Fibroblast of lung (primary cell): ENCODE measurements at regions not wholly inside any gene's neighbourhood (a gene's known extent, or its start where the extent isn't known, plus 50 kb on each side); places are given as distances from the start of the nearest gene placed in this dataset.
A peak's percentile ranks its signal among the peaks of the same experiment; 100 is the strongest.

Experiments used
- DNase-seq, 2 donors: peaks; one replicate each; pipeline versions ENCODE4 v3.0.0 to v3.0.0-alpha.2; 2010; ENCODE audit warnings: low read depth in 2 of 2
- H2AFZ ChIP-seq: 2 replicates; pipeline ENCODE4 v1.5.1; 2012; ENCODE audit warnings: low read length, control low read depth, inconsistent platforms
- H3K27ac ChIP-seq: 2 replicates; pipeline ENCODE4 v1.5.1; 2011; ENCODE audit warnings: low read length, control low read depth; ENCODE audit not compliant: insufficient read depth
- H3K27me3 ChIP-seq: 2 replicates; pipeline ENCODE4 v1.5.1; 2011; ENCODE audit warnings: mild to moderate bottlenecking, low read length; ENCODE audit not compliant: control insufficient read depth, insufficient read depth
- H3K36me3 ChIP-seq: 2 replicates; pipeline ENCODE4 v1.5.1; 2011; ENCODE audit warnings: low read length; ENCODE audit not compliant: control insufficient read depth, insufficient read depth
- H3K4me1 ChIP-seq: 2 replicates; pipeline ENCODE4 v1.5.1; 2011; ENCODE audit warnings: low read length; ENCODE audit not compliant: control insufficient read depth, insufficient read depth; ENCODE audit errors: extremely low read depth
- H3K4me2 ChIP-seq: 2 replicates; pipeline ENCODE4 v1.5.1; 2011; ENCODE audit warnings: low read length, control low read depth; ENCODE audit not compliant: insufficient read depth; ENCODE audit errors: extremely low read depth
- H3K4me3 ChIP-seq, 4 experiments: fragments of 200-600 bp in 1 of 4; sonication (generic) in 1 of 4; replicated peaks in 1 of 4; 2 replicates each; pipeline ENCODE4 v1.5.1; 2011 to 2016; ENCODE audit warnings: low read length in 4 of 4, low read depth in 3 of 4, mild to moderate bottlenecking in 3 of 4, control low read depth in 2 of 4, inconsistent platforms in 1 of 4, mixed read lengths in 1 of 4; ENCODE audit not compliant: insufficient read depth in 1 of 4; ENCODE audit errors: control extremely low read depth in 1 of 4
- H3K79me2 ChIP-seq: 2 replicates; pipeline ENCODE4 v1.5.1; 2012; ENCODE audit warnings: mild to moderate bottlenecking, low read length, inconsistent platforms; ENCODE audit not compliant: control insufficient read depth, insufficient read depth
- H3K9ac ChIP-seq: 2 replicates; pipeline ENCODE4 v1.5.1; 2011; ENCODE audit warnings: mild to moderate bottlenecking, low read length, control low read depth; ENCODE audit not compliant: insufficient read depth
- H3K9me3 ChIP-seq: 2 replicates; pipeline ENCODE4 v1.5.1; 2012; ENCODE audit warnings: low read depth, low read length; ENCODE audit not compliant: control insufficient read depth, insufficient read depth
- H4K20me1 ChIP-seq: 2 replicates; pipeline ENCODE4 v1.5.1; 2011; ENCODE audit warnings: low read length; ENCODE audit not compliant: control insufficient read depth, insufficient read depth; ENCODE audit errors: extremely low read depth
- CTCF ChIP-seq, 2 donors: IDR thresholded peaks in 1 of 2; conservative IDR thresholded peaks in 1 of 2; 1 replicate in 1 of 2; 2 replicates in 1 of 2; pipeline ENCODE4 v1.5.1; 2011 to 2012; ENCODE audit warnings: low read length in 2 of 2, control low read depth in 1 of 2, inconsistent platforms in 1 of 2, low read depth in 1 of 2, mild to moderate bottlenecking in 1 of 2
- EZH2 ChIP-seq: IDR thresholded peaks from 2 replicates; pipeline ENCODE4 v1.5.1; 2012; ENCODE audit warnings: low read length, control low read depth, mild to moderate bottlenecking; ENCODE audit errors: missing control alignments

DNA sequence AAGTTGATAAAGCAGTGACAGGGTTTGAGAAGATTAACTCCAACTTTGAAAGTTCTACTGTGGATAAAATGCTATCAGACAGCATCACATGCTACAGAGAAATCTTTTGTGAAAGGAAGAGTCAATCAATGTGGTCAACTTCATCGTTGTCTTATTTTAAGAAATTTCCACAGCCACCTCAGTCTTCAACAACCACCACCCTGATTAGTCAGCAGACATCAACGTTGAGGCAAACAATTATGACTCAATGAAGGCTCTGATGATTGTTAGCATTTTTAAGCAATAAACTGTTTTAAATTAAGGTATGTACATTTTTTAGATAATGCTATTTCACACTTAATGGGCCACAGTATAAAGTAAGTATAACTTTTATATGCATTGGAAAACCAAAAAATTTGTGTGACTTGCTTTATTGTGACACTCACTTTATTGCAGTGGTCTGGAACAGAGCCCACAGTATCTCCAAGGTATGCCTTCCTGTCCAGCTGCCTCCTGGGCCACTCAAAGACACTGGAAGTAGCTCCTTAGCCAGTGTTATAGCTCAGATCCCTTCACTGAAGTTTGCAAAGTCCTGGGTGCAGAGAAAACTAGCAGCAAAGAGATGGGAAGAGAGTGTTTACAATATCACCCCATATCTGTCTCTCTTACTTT lies 293.1 kb downstream of the ARHGAP12 start:
- H4K20me1 ChIP-seq = no peaks in the 10 kb centered on the region
- peak in 1 of 2 donors; percentile 59 for DNase-seq
- TF ChIP-seq EZH2 = no peak
- TF ChIP-seq CTCF (conservative IDR thresholded peaks at IDR 0.05 in 1 of 2, IDR thresholded peaks at IDR 0.05 in 1 of 2; ENCODE audit: low read depth in 1 of 2, low read length in 2 of 2) = no peak
- H3K4me1 ChIP-seq = peaks cover 2% of the 10 kb centered on the region
- H3K9ac ChIP-seq = no peak overlapping the region
- no peak overlapping the region for H3K4me3 ChIP-seq
- no peaks in the 10 kb centered on the region for H3K9me3 ChIP-seq
- no peak overlapping the region for H2AFZ ChIP-seq
- no peaks in the 10 kb centered on the region for H3K27me3 ChIP-seq
- H3K4me2 ChIP-seq = no peak overlapping the region
- no peak overlapping the region for H3K27ac ChIP-seq
- no peaks in the 10 kb centered on the region for H3K79me2 ChIP-seq
- no peaks in the 10 kb centered on the region for H3K36me3 ChIP-seq

DNA sequence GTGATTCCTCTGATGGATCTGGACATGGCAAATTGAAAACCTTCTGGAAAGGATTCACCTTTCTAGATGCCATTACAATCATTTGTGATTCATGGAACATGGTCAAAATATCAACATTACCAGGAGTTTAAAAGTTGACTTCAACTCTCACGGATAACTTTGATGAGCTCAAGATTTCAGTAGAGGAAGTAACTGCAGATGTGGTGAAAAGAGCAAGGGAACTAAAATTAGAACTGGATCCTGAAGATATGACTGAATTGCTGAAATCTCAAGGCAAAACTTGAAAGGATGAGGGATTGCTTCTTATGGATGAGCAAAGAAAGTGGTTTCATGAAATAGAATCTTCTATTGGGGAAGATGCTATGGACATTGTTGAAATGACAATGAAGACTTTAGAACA lies 293.6 kb downstream of the ARHGAP12 start:
- H3K9ac ChIP-seq = no peak overlapping the region
- no peak overlapping the region for H3K4me3 ChIP-seq
- no peaks in the 10 kb centered on the region for H3K79me2 ChIP-seq
- no peaks in the 10 kb centered on the region for H4K20me1 ChIP-seq
- no peaks in the 10 kb centered on the region for H3K36me3 ChIP-seq
- no peaks in the 10 kb centered on the region for H3K9me3 ChIP-seq
- H3K27me3 ChIP-seq = no peaks in the 10 kb centered on the region
- H2AFZ ChIP-seq = no peak overlapping the region
- TF ChIP-seq CTCF (conservative IDR thresholded peaks at IDR 0.05 in 1 of 2, IDR thresholded peaks at IDR 0.05 in 1 of 2; ENCODE audit: low read depth in 1 of 2, low read length in 2 of 2) = no peak
- no peak for TF ChIP-seq EZH2
- no peak overlapping the region for H3K4me2 ChIP-seq
- DNase-seq = no peak
- peaks cover 2% of the 10 kb centered on the region for H3K4me1 ChIP-seq
- no peak overlapping the region for H3K27ac ChIP-seq

DNA sequence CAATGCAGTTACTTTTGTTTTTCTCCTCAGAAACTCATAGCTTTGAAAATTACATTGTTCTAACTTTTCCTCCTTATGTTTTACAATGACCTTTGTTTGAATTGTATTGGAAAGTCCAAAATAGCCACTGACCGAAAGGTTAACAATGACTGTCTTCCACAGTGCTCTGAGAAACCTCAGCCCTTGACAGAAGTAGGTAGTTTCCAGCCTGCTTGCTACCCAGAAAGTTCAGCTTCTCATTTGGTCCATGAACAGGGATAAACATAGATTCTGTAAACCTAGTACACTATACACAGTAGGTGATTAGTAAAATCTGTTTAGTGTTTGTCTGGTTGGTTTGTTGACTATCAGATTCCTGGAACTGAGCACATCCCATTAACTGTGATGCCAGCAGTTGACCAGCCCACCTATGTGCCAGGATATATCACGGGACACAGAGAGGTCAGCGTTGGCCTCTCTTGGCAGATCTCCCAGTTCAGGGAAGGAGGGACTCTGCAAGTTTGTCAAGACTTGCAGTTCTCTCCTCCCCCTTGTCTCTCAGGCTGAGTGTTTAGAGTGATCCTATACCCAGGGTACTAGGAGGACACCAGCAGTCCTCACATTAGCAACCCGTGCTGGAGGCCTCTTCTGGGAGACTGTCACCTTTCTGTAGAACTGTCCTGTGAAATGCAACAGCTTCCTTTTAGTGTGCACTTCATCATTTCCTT lies 297.6 kb downstream of the ARHGAP12 start:
- Histone ChIP-seq H3K4me3 (no peak overlapping the region), H3K4me1 (peaks cover 2% of the 10 kb centered on the region), H3K9ac (no peak overlapping the region), H3K36me3 (no peaks in the 10 kb centered on the region), H3K27ac (no peak overlapping the region), H3K27me3 (no peaks in the 10 kb centered on the region), H2AFZ (no peak overlapping the region), H4K20me1 (no peaks in the 10 kb centered on the region), H3K4me2 (no peak overlapping the region), H3K79me2 (no peaks in the 10 kb centered on the region), H3K9me3 (no peaks in the 10 kb centered on the region)
- TF ChIP-seq CTCF (conservative IDR thresholded peaks at IDR 0.05 in 1 of 2, IDR thresholded peaks at IDR 0.05 in 1 of 2; ENCODE audit: low read depth in 1 of 2, low read length in 2 of 2) = no peak
- DNase-seq = peak in 1 of 2 donors; percentile 22
